Activated CD8-positive, alpha-beta T cell treated with anti-CD3 and anti-CD28 coated beads for 36 hours (primary cell): ENCODE measurements at regions not wholly inside any gene's neighbourhood (a gene's known extent, or its start where the extent isn't known, plus 50 kb on each side); places are given as distances from the start of the nearest gene placed in this dataset.

Experiments
- ATAC-seq: fragments of 200-7000 bp; cut with Tn5 transposase; one replicate; pipeline ENCODE4 v1.10.0; 2021; ENCODE audit warnings: mild to moderate bottlenecking, moderate library complexity
- CTCF ChIA-PET: fragments of 350-600 bp; sonication (Branson Sonifier 250); formaldehyde crosslinking; loops from one replicate; lab custom pipeline; 2021; ENCODE audit warnings: antibody characterized with exemption; lab: Charles Lee
- POLR2A ChIA-PET: fragments of 350-600 bp; sonication (Branson Sonifier 250); formaldehyde crosslinking; loops from one replicate; lab custom pipeline; 2021; ENCODE audit warnings: antibody characterized with exemption; lab: Charles Lee
- DNase-seq: peaks from one replicate; pipeline ENCODE4 v3.0.0-alpha.2; 2020
- H3K27ac Mint-ChIP-seq: one replicate; pipeline ENCODE4 v1.8.0; 2021; ENCODE audit warnings: mild to moderate bottlenecking, mixed read lengths
- H3K27me3 Mint-ChIP-seq: one replicate; pipeline ENCODE4 v1.8.0; 2021; ENCODE audit warnings: mixed read lengths
- H3K36me3 Mint-ChIP-seq: one replicate; pipeline ENCODE4 v1.8.0; 2021; ENCODE audit warnings: low read depth, mixed read lengths
- H3K4me1 Mint-ChIP-seq: one replicate; pipeline ENCODE4 v1.8.0; 2021; ENCODE audit warnings: low read depth, mixed read lengths
- H3K4me3 Mint-ChIP-seq: one replicate; pipeline ENCODE4 v1.8.0; 2021; ENCODE audit warnings: mild to moderate bottlenecking, moderate library complexity, mixed read lengths
- H3K9me3 Mint-ChIP-seq: one replicate; pipeline ENCODE4 v1.8.0; 2021; ENCODE audit warnings: mixed read lengths
- CTCF ChIP-seq: fragments of 200-600 bp; IDR thresholded peaks from one replicate; pipeline ENCODE4 v1.8.0; 2022; ENCODE audit warnings: antibody characterized with exemption, mild to moderate bottlenecking
- intact Hi-C: fragments of 100-400 bp; cut with micrococcal nuclease; formaldehyde crosslinking; loops from one replicate; pipeline ENCODE4 v1.10.0; 2022

GRCh38 chr16:86068722-86069121, 169.8 kb downstream of the IRF8 start:
- TF ChIP-seq CTCF = no peak
- H3K27me3 Mint-ChIP-seq = peaks cover 16% of the 10 kb centered on the region
- CTCF ChIA-PET = no interaction called here
- H3K27ac Mint-ChIP-seq = no peak overlapping the region
- intact Hi-C loops = no loop called here
- H3K4me1 Mint-ChIP-seq = no peaks in the 10 kb centered on the region
- POLR2A ChIA-PET = no interaction called here
- no peaks in the 10 kb centered on the region for H3K9me3 Mint-ChIP-seq
- no peaks in the 10 kb centered on the region for H3K36me3 Mint-ChIP-seq
- no peak overlapping the region for H3K4me3 Mint-ChIP-seq
- DNase-seq = no peak
- ATAC-seq = no peak

- ChIA-PET CTCF (interaction anchor here (1.3 kb wide), 1 partner anchor 248 kb away, joined by 4 read pairs; no protein-coding TSS in a partner anchor), POLR2A (no interaction called here)
- Mint-ChIP-seq H3K4me1 (no peaks in the 10 kb centered on the region), H3K4me3 (no peak overlapping the region), H3K27ac (no peak overlapping the region), H3K27me3 (peaks cover 19% of the 10 kb centered on the region), H3K36me3 (no peaks in the 10 kb centered on the region), H3K9me3 (no peaks in the 10 kb centered on the region)
- no peak for TF ChIP-seq CTCF
- DNase-seq (no peak), ATAC-seq (no peak)
- intact Hi-C loops = no loop called here
Observed at GRCh38 chr16:86069736-86070298, 170.9 kb downstream of the IRF8 start.

- Mint-ChIP-seq H3K27me3 (peaks cover 19% of the 10 kb centered on the region), H3K27ac (no peak overlapping the region), H3K36me3 (no peaks in the 10 kb centered on the region), H3K9me3 (no peaks in the 10 kb centered on the region), H3K4me3 (no peak overlapping the region), H3K4me1 (no peaks in the 10 kb centered on the region)
- intact Hi-C loops = no loop called here
- no peak for ATAC-seq
- no peak for DNase-seq
- CTCF ChIA-PET = interaction anchor here (1.3 kb wide), 1 partner anchor 249 kb away, joined by 4 read pairs; no protein-coding TSS in a partner anchor
- no peak for TF ChIP-seq CTCF
- POLR2A ChIA-PET = no interaction called here
Observed at GRCh38 chr16:86070484-86070883, 171.5 kb downstream of the IRF8 start.

GRCh38 chr16:86070971-86071370, 172.0 kb downstream of the IRF8 start:
- no peaks in the 10 kb centered on the region for H3K4me1 Mint-ChIP-seq
- H3K9me3 Mint-ChIP-seq = no peaks in the 10 kb centered on the region
- H3K27me3 Mint-ChIP-seq = peaks cover 22% of the 10 kb centered on the region
- intact Hi-C loops = no loop called here
- H3K4me3 Mint-ChIP-seq = no peak overlapping the region
- DNase-seq (no peak), ATAC-seq (no peak)
- POLR2A ChIA-PET = no interaction called here
- TF ChIP-seq CTCF = no peak
- CTCF ChIA-PET = interaction anchor here (1.0 to 3.4 kb wide), 2 partner anchors 250 to 447 kb away, joined by 3 to 20 read pairs; no protein-coding TSS in a partner anchor
- H3K27ac Mint-ChIP-seq = no peak overlapping the region
- no peaks in the 10 kb centered on the region for H3K36me3 Mint-ChIP-seq

GRCh38 chr16:86071611-86072240, 172.8 kb downstream of the IRF8 start:
- intact Hi-C loops = loop anchor here (2.0 kb wide), 1 partner anchor 447 kb away; no protein-coding TSS in a partner anchor
- no peaks in the 10 kb centered on the region for H3K4me1 Mint-ChIP-seq
- no peak overlapping the region for H3K4me3 Mint-ChIP-seq
- no peak for TF ChIP-seq CTCF
- H3K27me3 Mint-ChIP-seq = peaks cover 20% of the 10 kb centered on the region
- CTCF ChIA-PET = interaction anchor here (1.0 to 3.4 kb wide), 2 partner anchors 250 to 446 kb away, joined by 3 to 20 read pairs; no protein-coding TSS in a partner anchor
- DNase-seq (no peak), ATAC-seq (no peak)
- H3K36me3 Mint-ChIP-seq = no peaks in the 10 kb centered on the region
- H3K9me3 Mint-ChIP-seq = no peaks in the 10 kb centered on the region
- POLR2A ChIA-PET = no interaction called here
- H3K27ac Mint-ChIP-seq = no peak overlapping the region
